Endodermal cell (in vitro differentiated cells): ENCODE measurements at regions not wholly inside any gene's neighbourhood (a gene's known extent, or its start where the extent isn't known, plus 50 kb on each side); places are given as distances from the start of the nearest gene placed in this dataset.

ENCODE experiments used
- DNase-seq: peaks from one replicate; pipeline ENCODE4 v3.0.0-alpha.2; 2017
- H3K27ac ChIP-seq: 2 replicates; pipeline ENCODE4 v1.5.1; 2013; ENCODE audit warnings: mild to moderate bottlenecking, low read depth, low read length, moderate library complexity
- H3K27me3 ChIP-seq: 2 replicates; pipeline ENCODE4 v1.6.1; 2013; ENCODE audit warnings: mild to moderate bottlenecking, low read length, moderate library complexity; ENCODE audit not compliant: insufficient read depth, control insufficient read depth, poor library complexity, severe bottlenecking
- H3K36me3 ChIP-seq: 2 replicates; pipeline ENCODE4 v1.7.0; 2013; ENCODE audit warnings: mild to moderate bottlenecking, low read length, moderate library complexity; ENCODE audit not compliant: control insufficient read depth, insufficient read depth
- H3K4me1 ChIP-seq: one replicate; pipeline ENCODE4 v1.7.0; 2013; ENCODE audit warnings: low read length; ENCODE audit not compliant: control insufficient read depth, insufficient read depth
- H3K4me3 ChIP-seq: 2 replicates; pipeline ENCODE4 v1.5.1; 2013; ENCODE audit warnings: mild to moderate bottlenecking, low read length, moderate library complexity
- H3K9ac ChIP-seq: 2 replicates; pipeline ENCODE4 v1.6.1; 2013; ENCODE audit warnings: mild to moderate bottlenecking, low read length, moderate library complexity; ENCODE audit not compliant: poor library complexity, severe bottlenecking; ENCODE audit errors: extremely low read depth
- H3K9me3 ChIP-seq: 2 replicates; pipeline ENCODE4 v1.6.1; 2013; ENCODE audit warnings: mild to moderate bottlenecking, low read length, moderate library complexity; ENCODE audit not compliant: control insufficient read depth
- H3K27ac Mint-ChIP-seq: 2 replicates; pipeline ENCODE4 v1.8.0; 2020; ENCODE audit warnings: mixed read lengths
- H3K27me3 Mint-ChIP-seq: 2 replicates; pipeline ENCODE4 v1.8.0; 2021; ENCODE audit warnings: mild to moderate bottlenecking, mixed read lengths; ENCODE audit not compliant: insufficient read depth
- H3K36me3 Mint-ChIP-seq: 2 replicates; pipeline ENCODE4 v1.8.0; 2020; ENCODE audit warnings: low read depth, mixed read lengths
- H3K4me1 Mint-ChIP-seq: 2 replicates; pipeline ENCODE4 v1.8.0; 2020; ENCODE audit warnings: mixed read lengths
- H3K4me3 Mint-ChIP-seq: 2 replicates; pipeline ENCODE4 v1.8.0; 2020; ENCODE audit warnings: mild to moderate bottlenecking, moderate library complexity, mixed read lengths
- H3K9me3 Mint-ChIP-seq: 2 replicates; pipeline ENCODE4 v1.8.0; 2020; ENCODE audit warnings: mild to moderate bottlenecking, mixed read lengths
- WGBS, 2 experiments: methylation state at CpG; one replicate each; pipeline versions ENCODE4 v1.1.5 to v1.1.7; 2013; ENCODE audit warnings: missing lambda C conversion rate in 2 of 2, mixed read lengths in 1 of 2; ENCODE audit not compliant: insufficient coverage in 1 of 2, insufficient read length in 1 of 2; 5-methylcytosine and 5-hydroxymethylcytosine counted together
- TF ChIP-seq, protein P1 (sequence below): fragments of 200-600 bp; sonication (generic); conservative IDR thresholded peaks from 2 replicates; pipeline ENCODE4 v1.5.0; 2021; ENCODE audit warnings: antibody characterized with exemption, mild to moderate bottlenecking

- no peak overlapping the region for H3K27ac Mint-ChIP-seq
- DNase-seq: no peak
- H3K4me1 Mint-ChIP-seq: peaks cover 12% of the 10 kb centered on the region
- Histone ChIP-seq H3K27me3 (no peaks in the 10 kb centered on the region), H3K9me3 (no peaks in the 10 kb centered on the region), H3K4me3 (no peak overlapping the region), H3K9ac (no peak overlapping the region), H3K27ac (no peak overlapping the region), H3K36me3 (no peaks in the 10 kb centered on the region), H3K4me1 (peaks cover 6% of the 10 kb centered on the region)
- H3K4me3 Mint-ChIP-seq: no peak overlapping the region
- TF ChIP-seq, protein P1, sequence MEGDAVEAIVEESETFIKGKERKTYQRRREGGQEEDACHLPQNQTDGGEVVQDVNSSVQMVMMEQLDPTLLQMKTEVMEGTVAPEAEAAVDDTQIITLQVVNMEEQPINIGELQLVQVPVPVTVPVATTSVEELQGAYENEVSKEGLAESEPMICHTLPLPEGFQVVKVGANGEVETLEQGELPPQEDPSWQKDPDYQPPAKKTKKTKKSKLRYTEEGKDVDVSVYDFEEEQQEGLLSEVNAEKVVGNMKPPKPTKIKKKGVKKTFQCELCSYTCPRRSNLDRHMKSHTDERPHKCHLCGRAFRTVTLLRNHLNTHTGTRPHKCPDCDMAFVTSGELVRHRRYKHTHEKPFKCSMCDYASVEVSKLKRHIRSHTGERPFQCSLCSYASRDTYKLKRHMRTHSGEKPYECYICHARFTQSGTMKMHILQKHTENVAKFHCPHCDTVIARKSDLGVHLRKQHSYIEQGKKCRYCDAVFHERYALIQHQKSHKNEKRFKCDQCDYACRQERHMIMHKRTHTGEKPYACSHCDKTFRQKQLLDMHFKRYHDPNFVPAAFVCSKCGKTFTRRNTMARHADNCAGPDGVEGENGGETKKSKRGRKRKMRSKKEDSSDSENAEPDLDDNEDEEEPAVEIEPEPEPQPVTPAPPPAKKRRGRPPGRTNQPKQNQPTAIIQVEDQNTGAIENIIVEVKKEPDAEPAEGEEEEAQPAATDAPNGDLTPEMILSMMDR: no peak
- WGBS, 2 experiments: 89 to 94% methylated on average over 3 to 5 of the region's 5 CpGs
- H3K9me3 Mint-ChIP-seq: peaks cover 8% of the 10 kb centered on the region
- H3K36me3 Mint-ChIP-seq: no peaks in the 10 kb centered on the region
- H3K27me3 Mint-ChIP-seq: no peaks in the 10 kb centered on the region
Observed at GRCh38 chr5:175588709-175589429, 69.0 kb upstream of the HRH2 start.

DNA sequence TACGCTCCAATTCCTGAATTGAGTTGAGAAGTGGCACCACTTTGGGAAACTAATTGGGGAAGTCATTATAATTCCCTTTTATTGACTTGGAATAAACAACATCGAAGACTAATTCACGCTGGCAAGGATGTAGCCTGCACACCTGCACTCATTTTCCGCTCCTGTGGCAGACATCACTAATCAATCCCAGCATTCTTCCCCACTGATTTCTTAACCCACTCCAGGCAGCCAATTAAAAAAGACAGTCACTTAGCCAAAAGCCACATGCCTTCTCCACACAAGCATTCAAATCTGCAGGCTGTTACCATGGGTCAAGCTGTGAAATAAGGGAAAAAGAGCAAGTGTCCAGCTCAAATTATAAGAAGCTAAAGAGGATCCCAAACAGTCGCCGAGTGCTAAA, 68.2 kb upstream of the HRH2 start:
- H3K9ac ChIP-seq: no peak overlapping the region
- WGBS, 2 experiments: 93 to 94% methylated on average over 5 to 6 of the region's 6 CpGs
- H3K27ac ChIP-seq: no peak overlapping the region

GRCh38 chr5:175590471-175590881, 67.4 kb upstream of the HRH2 start:
- Mint-ChIP-seq H3K4me3 (no peak overlapping the region), H3K4me1 (peaks cover 12% of the 10 kb centered on the region), H3K27ac (no peak overlapping the region), H3K27me3 (no peaks in the 10 kb centered on the region), H3K36me3 (no peaks in the 10 kb centered on the region), H3K9me3 (peaks cover 11% of the 10 kb centered on the region)
- TF ChIP-seq, protein P1: no peak
- 68 to 83% methylated on average over 1 to 3 of the region's 3 CpGs for WGBS, 2 experiments
- DNase-seq: no peak
- H3K9ac ChIP-seq: no peak overlapping the region
- H3K4me3 ChIP-seq: no peak overlapping the region
- no peak overlapping the region for H3K27ac ChIP-seq
- peaks cover 6% of the 10 kb centered on the region for H3K4me1 ChIP-seq
- no peaks in the 10 kb centered on the region for H3K27me3 ChIP-seq
- H3K36me3 ChIP-seq: no peaks in the 10 kb centered on the region
- H3K9me3 ChIP-seq: no peaks in the 10 kb centered on the region

More for the DNA sequence above, 68.2 kb upstream of the HRH2 start:
- peaks cover 11% of the 10 kb centered on the region for H3K9me3 Mint-ChIP-seq
- DNase-seq: no peak
- H3K27ac Mint-ChIP-seq: no peak overlapping the region
- Histone ChIP-seq H3K27me3 (no peaks in the 10 kb centered on the region), H3K9me3 (no peaks in the 10 kb centered on the region), H3K4me1 (peaks cover 6% of the 10 kb centered on the region), H3K36me3 (no peaks in the 10 kb centered on the region), H3K4me3 (no peak overlapping the region)
- TF ChIP-seq, protein P1: no peak
- H3K4me1 Mint-ChIP-seq: peaks cover 12% of the 10 kb centered on the region
- no peaks in the 10 kb centered on the region for H3K36me3 Mint-ChIP-seq
- no peak overlapping the region for H3K4me3 Mint-ChIP-seq
- no peaks in the 10 kb centered on the region for H3K27me3 Mint-ChIP-seq
